Mucosa of gallbladder (tissue), 1 donor: ENCODE measurements at regions not wholly inside any gene's neighbourhood (a gene's known extent, or its start where the extent isn't known, plus 50 kb on each side); places are given as distances from the start of the nearest gene placed in this dataset.

ENCODE experiments used
- DNase-seq: peaks from one replicate; pipeline ENCODE4 v3.0.0-alpha.2; 2020; ENCODE audit warnings: low spot score
- donor health status: DM: no; HTN: no; CAD: no.

GRCh38 chr10:57880446-57881227 lies 387.1 kb downstream of the IPMK start:
- no peak for DNase-seq

GRCh38 chr10:57874810-57875209 lies 392.9 kb downstream of the IPMK start:
- DNase-seq, result no peak

GRCh38 chr10:57867241-57867640 lies 400.5 kb downstream of the IPMK start:
- DNase-seq, result no peak

GRCh38 chr10:57864765-57865680 lies 402.7 kb downstream of the IPMK start:
- peak; percentile 25 for DNase-seq

GRCh38 chr10:57849691-57850357 lies 417.9 kb downstream of the IPMK start:
- DNase-seq, result no peak

- DNase-seq, result no peak
Measured at GRCh38 chr10:57846307-57847065, 421.2 kb downstream of the IPMK start.

GRCh38 chr10:57844387-57844998 lies 423.2 kb downstream of the IPMK start:
- DNase-seq, result peak; percentile 19

GRCh38 chr10:57830877-57831560 lies 436.7 kb downstream of the IPMK start:
- no peak for DNase-seq

- DNase-seq, result no peak
Measured at GRCh38 chr10:57825015-57825414, 442.7 kb downstream of the IPMK start.

- DNase-seq, result no peak
Measured at GRCh38 chr10:57823398-57823797, 444.3 kb downstream of the IPMK start.

GRCh38 chr10:57822965-57823364 lies 444.7 kb downstream of the IPMK start:
- DNase-seq, result no peak

GRCh38 chr10:57818522-57818921 lies 449.2 kb downstream of the IPMK start:
- DNase-seq, result no peak

- DNase-seq, result no peak
Measured at GRCh38 chr10:57817741-57818140, 450.0 kb downstream of the IPMK start.

GRCh38 chr10:57815949-57816348 lies 451.7 kb downstream of the IPMK start:
- DNase-seq, result no peak

- DNase-seq, result no peak
Measured at GRCh38 chr10:57809961-57810360, 457.7 kb downstream of the IPMK start.

- DNase-seq, result no peak
Measured at GRCh38 chr10:57807906-57808305, 459.8 kb downstream of the IPMK start.

- DNase-seq, result no peak
Measured at GRCh38 chr10:57806675-57807074, 461.0 kb downstream of the IPMK start.

- no peak for DNase-seq
Measured at GRCh38 chr10:57799625-57800024, 468.1 kb downstream of the IPMK start.

- DNase-seq, result no peak
Measured at GRCh38 chr10:57798830-57799229, 468.9 kb downstream of the IPMK start.

- no peak for DNase-seq
Measured at GRCh38 chr10:57791546-57791945, 476.1 kb downstream of the IPMK start.

GRCh38 chr10:57790703-57791102 lies 477.0 kb downstream of the IPMK start:
- DNase-seq, result no peak
